ENCODE measurements at regions not wholly inside any gene's neighbourhood (a gene's known extent, or its start where the extent isn't known, plus 50 kb on each side); places are given as distances from the start of the nearest gene placed in this dataset.

- DNase-seq (ENCODE audit: low spot score) = no peak
- TF ChIP-seq CTCF (IDR thresholded peaks at IDR 0.05; ENCODE audit: extremely low read depth, missing control alignments) = no peak
These were observed 91.2 kb downstream of the KCTD15 start for GRCh38 chr19:33887891-33888290.

- no peak for TF ChIP-seq CTCF (IDR thresholded peaks at IDR 0.05; ENCODE audit: extremely low read depth, missing control alignments)
These were observed 92.0 kb downstream of the KCTD15 start for GRCh38 chr19:33888665-33889064.

GRCh38 chr19:33890569-33890968 is 93.9 kb downstream of the KCTD15 start:
- DNase-seq (ENCODE audit: low spot score) = no peak
- no peak for TF ChIP-seq CTCF (IDR thresholded peaks at IDR 0.05; ENCODE audit: extremely low read depth, missing control alignments)

More at GRCh38 chr19:33888665-33889064, 92.0 kb downstream of the KCTD15 start:
- no peak for DNase-seq (ENCODE audit: low spot score)

- no peak for TF ChIP-seq CTCF (IDR thresholded peaks at IDR 0.05; ENCODE audit: extremely low read depth, missing control alignments)
These were observed 95.1 kb downstream of the KCTD15 start for GRCh38 chr19:33891773-33892172.

GRCh38 chr19:33894787-33895186 is 98.1 kb downstream of the KCTD15 start:
- DNase-seq (ENCODE audit: low spot score) = no peak
- no peak for TF ChIP-seq CTCF (IDR thresholded peaks at IDR 0.05; ENCODE audit: extremely low read depth, missing control alignments)

More at GRCh38 chr19:33891773-33892172, 95.1 kb downstream of the KCTD15 start:
- no peak for DNase-seq (ENCODE audit: low spot score)

- DNase-seq (ENCODE audit: low spot score) = no peak
- TF ChIP-seq CTCF (IDR thresholded peaks at IDR 0.05; ENCODE audit: extremely low read depth, missing control alignments) = no peak
These were observed 98.7 kb downstream of the KCTD15 start for GRCh38 chr19:33895366-33895765.

- no peak for TF ChIP-seq CTCF (IDR thresholded peaks at IDR 0.05; ENCODE audit: extremely low read depth, missing control alignments)
These were observed 101.5 kb downstream of the KCTD15 start for GRCh38 chr19:33898062-33898677.

More at GRCh38 chr19:33898062-33898677, 101.5 kb downstream of the KCTD15 start:
- DNase-seq (ENCODE audit: low spot score) = no peak
